Neural cell (in vitro differentiated cells): ENCODE measurements at regions not wholly inside any gene's neighbourhood (a gene's known extent, or its start where the extent isn't known, plus 50 kb on each side); places are given as distances from the start of the nearest gene placed in this dataset.

Experiments
- H2AFZ ChIP-seq: fragments of 200-600, 300-800 bp; sonication (generic), shearing (Covaris generic); 2 replicates; pipeline ENCODE4 v1.6.0; 2014; ENCODE audit warnings: low read depth, mild to moderate bottlenecking, antibody characterized with exemption, low read length, moderate library complexity
- H3F3A ChIP-seq: fragments of 200-600 bp; shearing (Covaris generic); 2 replicates; pipeline ENCODE4 v1.6.1; 2016; ENCODE audit warnings: mild to moderate bottlenecking, moderate library complexity, mixed read lengths, antibody characterized with exemption, low read length; ENCODE audit not compliant: insufficient read depth, poor library complexity, severe bottlenecking
- H3K27ac ChIP-seq: fragments of 200-600, 300-800 bp; sonication (generic), shearing (Covaris generic); 2 replicates; pipeline ENCODE4 v1.5.1; 2014; ENCODE audit warnings: mild to moderate bottlenecking, low read length, moderate library complexity
- H3K27me3 ChIP-seq: fragments of 300-800, 200-600 bp; sonication (generic), shearing (Covaris generic); 2 replicates; pipeline ENCODE4 v1.6.0; 2014; ENCODE audit warnings: mild to moderate bottlenecking, low read depth, low read length, moderate library complexity; ENCODE audit not compliant: insufficient read depth
- H3K36me3 ChIP-seq: fragments of 300-800, 200-600 bp; sonication (generic), shearing (Covaris generic); 2 replicates; pipeline ENCODE4 v1.5.1; 2014; ENCODE audit warnings: mild to moderate bottlenecking, antibody characterized with exemption, low read length, moderate library complexity; ENCODE audit not compliant: insufficient read depth
- H3K4me2 ChIP-seq: fragments of 300-800, 200-600 bp; sonication (generic), shearing (Covaris generic); 2 replicates; pipeline ENCODE4 v1.6.0; 2014; ENCODE audit warnings: mild to moderate bottlenecking, low read length
- H3K4me3 ChIP-seq: fragments of 300-800, 200-600 bp; sonication (generic), shearing (Covaris generic); 2 replicates; pipeline ENCODE4 v1.5.1; 2014; ENCODE audit warnings: mild to moderate bottlenecking, low read length, moderate library complexity
- H3K79me2 ChIP-seq: fragments of 200-600 bp; shearing (Covaris generic); replicated peaks from 2 replicates; pipeline ENCODE4 v1.6.0; 2014; ENCODE audit warnings: mild to moderate bottlenecking, low read length, moderate library complexity; ENCODE audit not compliant: insufficient read depth
- H3K9ac ChIP-seq: fragments of 300-800, 200-600 bp; sonication (generic), shearing (Covaris generic); 2 replicates; pipeline ENCODE4 v1.6.1; 2016; ENCODE audit warnings: mild to moderate bottlenecking, low read length, mixed read lengths
- H3K9me2 ChIP-seq: fragments of 200-600 bp; shearing (Covaris generic); 2 replicates; pipeline ENCODE4 v1.6.1; 2016; ENCODE audit warnings: mild to moderate bottlenecking, low read length, mixed read lengths; ENCODE audit not compliant: insufficient read depth
- H3K9me3 ChIP-seq: fragments of 200-600, 300-800 bp; sonication (generic), shearing (Covaris generic); 2 replicates; pipeline ENCODE4 v1.6.1; 2016; ENCODE audit warnings: mild to moderate bottlenecking, mixed run types, low read length, moderate library complexity, mixed read lengths
- H4K20me1 ChIP-seq: fragments of 200-600 bp; shearing (Covaris generic); 2 replicates; pipeline ENCODE4 v1.6.1; 2016; ENCODE audit warnings: mild to moderate bottlenecking, mixed run types; ENCODE audit not compliant: insufficient read depth
- EP300 ChIP-seq: fragments of 450-650 bp; conservative IDR thresholded peaks from 2 replicates; pipeline ENCODE4 v1.6.1; 2014; ENCODE audit warnings: antibody characterized with exemption, mild to moderate bottlenecking, moderate library complexity; ENCODE audit not compliant: poor library complexity, severe bottlenecking
- EZH2 ChIP-seq: fragments of 200-600, 300-800 bp; shearing (Covaris generic), sonication (generic); IDR thresholded peaks from 2 replicates; pipeline ENCODE4 v1.6.1; 2014; ENCODE audit warnings: antibody characterized with exemption, low read length, borderline replicate concordance, mild to moderate bottlenecking; ENCODE audit not compliant: insufficient read depth, poor library complexity, severe bottlenecking
- MXI1 ChIP-seq: fragments of 450-650 bp; conservative IDR thresholded peaks from 2 replicates; pipeline ENCODE4 v1.6.1; 2014; ENCODE audit warnings: antibody characterized with exemption, mild to moderate bottlenecking; ENCODE audit not compliant: poor library complexity, severe bottlenecking
- POLR2AphosphoS5 ChIP-seq: IDR thresholded peaks from 2 replicates; pipeline ENCODE4 v1.6.1; 2012
- RAD21 ChIP-seq: fragments of 450-650 bp; conservative IDR thresholded peaks from 2 replicates; pipeline ENCODE4 v1.6.1; 2014; ENCODE audit warnings: antibody characterized with exemption, mild to moderate bottlenecking, moderate library complexity
- REST ChIP-seq: IDR thresholded peaks from 2 replicates; pipeline ENCODE4 v1.6.1; 2012; ENCODE audit warnings: borderline replicate concordance
- SMC3 ChIP-seq: fragments of 450-650 bp; conservative IDR thresholded peaks from 2 replicates; pipeline ENCODE4 v1.6.1; 2014; ENCODE audit warnings: antibody characterized with exemption, mild to moderate bottlenecking, moderate library complexity; ENCODE audit not compliant: poor library complexity
- TAF1 ChIP-seq: IDR thresholded peaks from 2 replicates; pipeline ENCODE4 v1.6.1; 2012; ENCODE audit warnings: low read depth
- TF ChIP-seq, protein P1 (sequence below): fragments of 450-650 bp; IDR thresholded peaks from 2 replicates; pipeline ENCODE4 v1.5.1; 2014; ENCODE audit warnings: antibody characterized with exemption, mild to moderate bottlenecking, moderate library complexity; ENCODE audit not compliant: poor library complexity, severe bottlenecking

- Histone ChIP-seq H3F3A (no peaks in the 10 kb centered on the region), H3K4me2 (no peak overlapping the region), H3K4me3 (no peak overlapping the region), H3K36me3 (no peaks in the 10 kb centered on the region), H3K79me2 (no peaks in the 10 kb centered on the region), H3K27me3 (no peaks in the 10 kb centered on the region), H3K9me2 (no peaks in the 10 kb centered on the region), H3K9ac (no peak overlapping the region), H3K9me3 (no peaks in the 10 kb centered on the region), H3K27ac (no peak overlapping the region), H2AFZ (no peak overlapping the region), H4K20me1 (no peaks in the 10 kb centered on the region)
- TF ChIP-seq, protein P1, sequence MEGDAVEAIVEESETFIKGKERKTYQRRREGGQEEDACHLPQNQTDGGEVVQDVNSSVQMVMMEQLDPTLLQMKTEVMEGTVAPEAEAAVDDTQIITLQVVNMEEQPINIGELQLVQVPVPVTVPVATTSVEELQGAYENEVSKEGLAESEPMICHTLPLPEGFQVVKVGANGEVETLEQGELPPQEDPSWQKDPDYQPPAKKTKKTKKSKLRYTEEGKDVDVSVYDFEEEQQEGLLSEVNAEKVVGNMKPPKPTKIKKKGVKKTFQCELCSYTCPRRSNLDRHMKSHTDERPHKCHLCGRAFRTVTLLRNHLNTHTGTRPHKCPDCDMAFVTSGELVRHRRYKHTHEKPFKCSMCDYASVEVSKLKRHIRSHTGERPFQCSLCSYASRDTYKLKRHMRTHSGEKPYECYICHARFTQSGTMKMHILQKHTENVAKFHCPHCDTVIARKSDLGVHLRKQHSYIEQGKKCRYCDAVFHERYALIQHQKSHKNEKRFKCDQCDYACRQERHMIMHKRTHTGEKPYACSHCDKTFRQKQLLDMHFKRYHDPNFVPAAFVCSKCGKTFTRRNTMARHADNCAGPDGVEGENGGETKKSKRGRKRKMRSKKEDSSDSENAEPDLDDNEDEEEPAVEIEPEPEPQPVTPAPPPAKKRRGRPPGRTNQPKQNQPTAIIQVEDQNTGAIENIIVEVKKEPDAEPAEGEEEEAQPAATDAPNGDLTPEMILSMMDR, result no peak
- TF ChIP-seq SMC3, result no peak
- TF ChIP-seq POLR2AphosphoS5, result no peak
- TF ChIP-seq EP300, result no peak
- no peak for TF ChIP-seq EZH2
- no peak for TF ChIP-seq TAF1
- no peak for TF ChIP-seq MXI1
- no peak for TF ChIP-seq RAD21
- TF ChIP-seq REST, result no peak
Observed at GRCh38 chr9:71624728-71625127, 143.6 kb downstream of the CEMIP2 start.

DNA sequence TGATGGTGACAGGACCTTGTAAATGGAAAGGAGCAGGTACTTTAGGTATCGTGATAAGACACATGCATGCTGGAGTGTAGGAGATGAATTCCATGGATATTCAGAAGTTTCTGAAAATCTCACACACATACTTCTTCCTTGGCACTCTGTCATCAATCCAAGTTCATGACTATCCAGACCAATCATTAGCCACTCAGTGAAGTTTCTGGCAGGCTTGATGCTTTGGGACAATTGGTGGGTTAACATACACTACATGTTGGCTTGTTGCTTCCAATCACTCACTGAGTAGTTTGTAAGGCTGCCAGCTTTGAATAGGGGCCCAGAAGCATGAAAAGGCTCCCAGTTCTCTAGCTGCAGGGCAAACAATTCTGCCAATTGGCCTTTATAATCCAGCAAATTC is 147.6 kb downstream of the CEMIP2 start:
- Histone ChIP-seq H3K9ac (no peak overlapping the region), H3K27me3 (no peaks in the 10 kb centered on the region), H3K4me3 (no peak overlapping the region), H3F3A (no peaks in the 10 kb centered on the region), H3K4me2 (no peak overlapping the region), H2AFZ (no peak overlapping the region), H3K9me3 (no peaks in the 10 kb centered on the region), H4K20me1 (no peaks in the 10 kb centered on the region), H3K9me2 (no peaks in the 10 kb centered on the region), H3K79me2 (no peaks in the 10 kb centered on the region), H3K36me3 (no peaks in the 10 kb centered on the region), H3K27ac (no peak overlapping the region)
- no peak for TF ChIP-seq SMC3
- no peak for TF ChIP-seq RAD21
- no peak for TF ChIP-seq EZH2
- no peak for TF ChIP-seq MXI1
- TF ChIP-seq TAF1, result no peak
- TF ChIP-seq, protein P1, result no peak
- no peak for TF ChIP-seq EP300
- no peak for TF ChIP-seq REST
- no peak for TF ChIP-seq POLR2AphosphoS5
